Breast epithelium (tissue), 3 donors: ENCODE measurements at regions not wholly inside any gene's neighbourhood (a gene's known extent, or its start where the extent isn't known, plus 50 kb on each side); places are given as distances from the start of the nearest gene placed in this dataset.

ENCODE experiments used
- POLR2A ChIP-seq: fragments of 450-650 bp; IDR thresholded peaks from one replicate; pipeline ENCODE4 v1.6.1; 2016; ENCODE audit warnings: antibody characterized with exemption, mild to moderate bottlenecking, moderate library complexity
- TF ChIP-seq, protein P1 (sequence below), 3 donors: fragments of 450-650 bp; IDR thresholded peaks; one replicate each; pipeline ENCODE4 v1.5.1; 2016 to 2017; ENCODE audit warnings: antibody characterized with exemption in 3 of 3, mild to moderate bottlenecking in 3 of 3, moderate library complexity in 3 of 3

DNA sequence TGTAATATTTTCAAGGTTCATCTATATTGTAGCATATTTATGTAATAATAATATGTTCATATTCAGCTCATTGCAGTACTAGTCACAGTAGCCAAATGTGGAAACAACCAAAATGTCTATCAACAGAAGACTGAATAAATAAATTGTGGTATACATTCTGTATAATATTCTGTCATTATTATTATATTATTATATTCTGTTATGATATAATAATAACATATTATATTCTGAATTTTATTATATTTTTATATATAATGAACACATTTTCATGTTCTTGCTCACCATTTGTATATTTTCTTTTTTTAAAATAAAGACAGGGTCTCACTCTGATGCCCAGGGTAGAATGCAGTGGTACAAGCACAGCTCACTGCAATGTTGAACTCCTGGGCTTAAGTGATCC, 91.2 kb upstream of the STARD3NL start:
- TF ChIP-seq, protein P1, sequence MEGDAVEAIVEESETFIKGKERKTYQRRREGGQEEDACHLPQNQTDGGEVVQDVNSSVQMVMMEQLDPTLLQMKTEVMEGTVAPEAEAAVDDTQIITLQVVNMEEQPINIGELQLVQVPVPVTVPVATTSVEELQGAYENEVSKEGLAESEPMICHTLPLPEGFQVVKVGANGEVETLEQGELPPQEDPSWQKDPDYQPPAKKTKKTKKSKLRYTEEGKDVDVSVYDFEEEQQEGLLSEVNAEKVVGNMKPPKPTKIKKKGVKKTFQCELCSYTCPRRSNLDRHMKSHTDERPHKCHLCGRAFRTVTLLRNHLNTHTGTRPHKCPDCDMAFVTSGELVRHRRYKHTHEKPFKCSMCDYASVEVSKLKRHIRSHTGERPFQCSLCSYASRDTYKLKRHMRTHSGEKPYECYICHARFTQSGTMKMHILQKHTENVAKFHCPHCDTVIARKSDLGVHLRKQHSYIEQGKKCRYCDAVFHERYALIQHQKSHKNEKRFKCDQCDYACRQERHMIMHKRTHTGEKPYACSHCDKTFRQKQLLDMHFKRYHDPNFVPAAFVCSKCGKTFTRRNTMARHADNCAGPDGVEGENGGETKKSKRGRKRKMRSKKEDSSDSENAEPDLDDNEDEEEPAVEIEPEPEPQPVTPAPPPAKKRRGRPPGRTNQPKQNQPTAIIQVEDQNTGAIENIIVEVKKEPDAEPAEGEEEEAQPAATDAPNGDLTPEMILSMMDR (IDR thresholded peaks at IDR 0.05), result no peak
- no peak for TF ChIP-seq POLR2A
